ENCODE measurements at regions not wholly inside any gene's neighbourhood (a gene's known extent, or its start where the extent isn't known, plus 50 kb on each side); places are given as distances from the start of the nearest gene placed in this dataset.

DNA sequence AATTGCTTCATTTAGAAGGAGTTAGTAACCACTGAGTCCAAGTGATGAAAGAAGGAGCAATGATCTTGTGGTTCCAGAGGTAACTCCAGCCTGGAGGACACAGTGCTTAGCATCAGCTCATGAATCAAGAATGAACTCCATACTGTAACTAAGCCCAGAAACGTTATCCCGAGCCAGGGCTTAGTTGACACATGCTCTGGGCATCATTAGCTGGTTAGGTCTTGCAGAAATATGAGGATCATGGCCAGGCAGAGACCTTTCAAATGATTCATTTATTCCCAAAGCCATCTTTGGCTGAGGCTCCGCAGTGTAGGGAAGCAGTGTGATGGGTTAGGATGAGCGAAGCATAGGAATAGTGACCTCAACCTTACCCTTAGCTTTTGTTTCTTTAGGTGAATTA lies 277.4 kb downstream of the FAM76B start:
- TF ChIP-seq, protein P1, sequence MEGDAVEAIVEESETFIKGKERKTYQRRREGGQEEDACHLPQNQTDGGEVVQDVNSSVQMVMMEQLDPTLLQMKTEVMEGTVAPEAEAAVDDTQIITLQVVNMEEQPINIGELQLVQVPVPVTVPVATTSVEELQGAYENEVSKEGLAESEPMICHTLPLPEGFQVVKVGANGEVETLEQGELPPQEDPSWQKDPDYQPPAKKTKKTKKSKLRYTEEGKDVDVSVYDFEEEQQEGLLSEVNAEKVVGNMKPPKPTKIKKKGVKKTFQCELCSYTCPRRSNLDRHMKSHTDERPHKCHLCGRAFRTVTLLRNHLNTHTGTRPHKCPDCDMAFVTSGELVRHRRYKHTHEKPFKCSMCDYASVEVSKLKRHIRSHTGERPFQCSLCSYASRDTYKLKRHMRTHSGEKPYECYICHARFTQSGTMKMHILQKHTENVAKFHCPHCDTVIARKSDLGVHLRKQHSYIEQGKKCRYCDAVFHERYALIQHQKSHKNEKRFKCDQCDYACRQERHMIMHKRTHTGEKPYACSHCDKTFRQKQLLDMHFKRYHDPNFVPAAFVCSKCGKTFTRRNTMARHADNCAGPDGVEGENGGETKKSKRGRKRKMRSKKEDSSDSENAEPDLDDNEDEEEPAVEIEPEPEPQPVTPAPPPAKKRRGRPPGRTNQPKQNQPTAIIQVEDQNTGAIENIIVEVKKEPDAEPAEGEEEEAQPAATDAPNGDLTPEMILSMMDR (IDR thresholded peaks at IDR 0.05) = no peak
- ATAC-seq (ENCODE audit: low FRiP score) = peak; percentile 72
- no peak for DNase-seq (ENCODE audit: low spot score)

DNA sequence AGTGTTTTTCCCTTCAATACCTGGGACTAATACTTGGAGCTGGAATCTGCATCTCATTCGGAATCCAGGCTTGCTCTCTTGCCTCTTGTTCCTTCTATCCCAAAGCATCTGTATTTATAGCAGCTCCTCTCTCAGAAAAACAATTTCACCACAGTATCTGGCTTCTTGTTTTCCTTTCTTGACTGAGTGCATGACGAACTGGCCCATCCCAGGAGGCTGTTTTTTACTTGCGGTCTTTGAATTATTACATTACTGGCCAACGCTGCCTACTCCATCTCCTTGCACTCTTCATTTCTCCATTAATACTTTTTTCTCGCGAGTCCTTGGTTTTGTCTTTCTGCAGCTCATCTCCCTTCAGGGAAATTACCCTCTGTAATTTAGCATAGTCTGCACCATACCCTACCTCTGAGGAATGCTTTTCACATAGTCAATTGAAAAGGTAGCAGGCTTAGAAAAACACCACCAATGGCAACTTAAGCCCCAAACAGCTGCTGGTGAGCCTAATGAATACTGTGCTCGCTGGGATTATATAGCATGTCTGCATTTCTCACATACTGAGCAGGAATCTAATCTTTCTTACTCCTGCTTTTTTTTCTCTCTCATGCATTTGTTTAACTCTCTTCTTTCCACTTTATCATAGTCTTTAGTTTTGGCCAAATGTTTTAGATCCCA lies 277.4 kb upstream of the SESN3 start:
- TF ChIP-seq, protein P1 (IDR thresholded peaks at IDR 0.05) = no peak
- ATAC-seq (ENCODE audit: low FRiP score) = no peak
- DNase-seq (ENCODE audit: low spot score) = no peak

DNA sequence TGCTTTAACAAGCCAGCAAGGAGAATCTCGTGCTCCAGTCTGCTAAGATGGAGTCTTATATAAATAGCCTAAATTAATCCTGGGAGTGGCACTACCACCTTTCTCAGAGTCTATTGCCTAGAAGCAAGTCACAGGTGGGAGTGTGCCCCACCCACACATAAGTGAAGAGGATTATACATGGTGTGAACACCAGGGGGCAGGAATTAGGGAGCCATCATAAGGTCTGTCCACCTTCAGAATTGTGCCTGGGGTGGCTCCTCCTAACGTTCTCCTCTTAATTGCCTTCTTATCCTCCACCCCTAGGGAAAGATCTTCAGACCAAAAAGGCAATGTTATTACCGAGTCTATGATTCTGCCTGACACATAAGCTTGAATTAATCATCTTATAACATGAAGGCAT lies 276.8 kb upstream of the SESN3 start:
- TF ChIP-seq, protein P1 (IDR thresholded peaks at IDR 0.05) = no peak
- ATAC-seq (ENCODE audit: low FRiP score) (no peak), DNase-seq (ENCODE audit: low spot score) (no peak)

DNA sequence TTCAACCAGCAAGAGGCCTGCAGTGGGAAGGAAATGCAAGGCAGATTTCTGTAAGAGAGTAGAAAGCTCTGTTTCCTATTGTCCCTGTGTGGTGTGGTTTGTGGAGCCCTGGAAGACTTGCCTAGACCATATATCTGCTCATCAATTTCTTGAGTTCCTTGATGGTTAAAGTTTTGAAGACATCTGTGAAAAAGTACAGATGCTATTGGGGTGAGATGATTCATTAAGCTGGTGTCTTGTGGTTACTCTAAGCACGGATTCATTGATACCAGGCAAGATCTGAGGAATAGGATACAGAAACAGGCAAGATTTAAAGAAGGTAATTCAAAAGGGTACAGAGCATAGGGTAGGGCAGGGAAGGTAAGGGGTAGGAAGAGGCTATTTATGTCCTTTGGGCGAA lies 275.8 kb upstream of the SESN3 start:
- ATAC-seq (ENCODE audit: low FRiP score) (no peak), DNase-seq (ENCODE audit: low spot score) (no peak)
- TF ChIP-seq, protein P1 (IDR thresholded peaks at IDR 0.05) = no peak

DNA sequence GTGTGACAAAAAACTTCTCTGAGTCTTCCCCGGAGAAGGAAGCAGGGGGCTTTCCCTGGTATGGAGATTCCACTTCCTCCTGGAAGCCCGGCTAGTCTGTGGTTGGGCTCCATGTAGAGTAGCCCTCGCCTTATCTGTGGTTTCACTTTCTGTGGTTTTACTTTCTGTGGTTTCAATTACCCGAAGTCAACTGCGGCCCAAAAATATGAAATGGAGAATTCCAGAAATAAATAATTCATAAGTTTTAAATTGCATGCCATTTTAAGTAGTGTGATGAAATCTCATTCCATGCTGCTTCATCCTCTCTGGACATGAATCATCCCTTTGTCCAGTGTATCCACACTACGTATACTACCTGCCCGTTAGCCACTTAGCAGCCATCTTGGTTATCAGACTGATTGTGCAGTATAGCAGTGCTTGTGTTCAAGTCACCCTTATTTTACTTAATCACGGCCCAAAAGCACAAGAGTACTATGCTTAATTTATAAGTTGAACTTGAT lies 275.0 kb upstream of the SESN3 start:
- ATAC-seq (ENCODE audit: low FRiP score) (no peak), DNase-seq (ENCODE audit: low spot score) (no peak)
- TF ChIP-seq, protein P1 (IDR thresholded peaks at IDR 0.05) = no peak

DNA sequence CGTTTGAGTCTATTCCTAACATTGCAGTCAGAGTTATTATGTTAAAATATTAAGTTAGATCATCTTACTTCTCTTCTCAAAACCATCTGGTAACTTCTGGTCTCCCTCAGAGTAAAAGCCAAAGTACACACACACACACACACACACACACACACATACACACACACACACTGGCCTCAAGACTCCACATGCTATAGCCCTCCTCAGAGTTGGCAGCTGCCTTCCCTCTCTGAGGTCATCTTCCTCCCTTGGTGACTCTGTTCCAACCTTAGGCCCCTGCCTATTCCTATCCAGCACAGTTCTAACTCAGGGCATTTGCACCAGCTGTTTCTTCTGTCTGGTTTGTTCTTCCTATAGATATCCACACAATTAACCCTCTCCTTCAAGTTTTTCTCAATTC lies 272.0 kb upstream of the SESN3 start:
- no peak for DNase-seq (ENCODE audit: low spot score)
- TF ChIP-seq, protein P1 (IDR thresholded peaks at IDR 0.05) = no peak
- no peak for ATAC-seq (ENCODE audit: low FRiP score)

DNA sequence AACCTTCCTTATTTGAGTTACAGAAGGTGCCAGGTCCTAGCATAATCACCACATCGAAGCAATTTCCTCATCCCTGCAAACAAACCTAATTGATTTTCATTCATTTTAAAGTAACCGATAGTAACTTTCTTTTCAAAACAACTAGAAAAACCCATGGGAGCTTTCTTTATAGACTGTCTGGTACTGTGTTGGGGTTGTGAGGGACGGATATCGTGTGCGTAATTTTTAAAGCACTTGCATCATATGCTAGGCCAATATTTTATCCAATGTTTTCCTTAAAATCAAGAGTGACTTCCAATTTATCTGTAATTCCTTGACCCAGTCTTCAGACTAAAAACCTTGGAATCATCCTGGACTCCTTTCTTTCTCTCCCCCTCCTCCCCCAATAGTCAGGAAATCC lies 271.5 kb upstream of the SESN3 start:
- ATAC-seq (ENCODE audit: low FRiP score) (no peak), DNase-seq (ENCODE audit: low spot score) (no peak)
- TF ChIP-seq, protein P1 (IDR thresholded peaks at IDR 0.05) = no peak
